SK-N-SH treated with all-trans-retinoic acid at 6 μM for 48 hours (cell line): ENCODE measurements at regions not wholly inside any gene's neighbourhood (a gene's known extent, or its start where the extent isn't known, plus 50 kb on each side); places are given as distances from the start of the nearest gene placed in this dataset.

ENCODE experiments used
- CSDC2 ChIP-seq: fragments of 250-450 bp; sonication (Bioruptor Pico); IDR thresholded peaks from 2 replicates; pipeline ENCODE4 v1.5.0; 2020; ENCODE audit warnings: mild to moderate bottlenecking, moderate library complexity
- ESRRG ChIP-seq: fragments of 250-450 bp; sonication (Bioruptor Pico); IDR thresholded peaks from 2 replicates; pipeline ENCODE4 v1.6.1; 2021; ENCODE audit warnings: mild to moderate bottlenecking
- ISL1 ChIP-seq: fragments of 250-450 bp; sonication (Bioruptor Pico); IDR thresholded peaks from 2 replicates; pipeline ENCODE4 v2.1.2; 2022; ENCODE audit warnings: mild to moderate bottlenecking, moderate library complexity
- TCF4 ChIP-seq: fragments of 250-450 bp; sonication (Bioruptor Pico); IDR thresholded peaks from 2 replicates; pipeline ENCODE4 v1.8.0; 2021; ENCODE audit warnings: mild to moderate bottlenecking, moderate library complexity, borderline replicate concordance
- TOX ChIP-seq: fragments of 250-450 bp; sonication (Bioruptor Pico); IDR thresholded peaks from 2 replicates; pipeline ENCODE4 v1.8.0; 2021; ENCODE audit warnings: mild to moderate bottlenecking, moderate library complexity, borderline replicate concordance
- ZC3H10 ChIP-seq: fragments of 250-450 bp; sonication (Bioruptor Pico); IDR thresholded peaks from 2 replicates; pipeline ENCODE4 v1.5.1; 2021; ENCODE audit warnings: mild to moderate bottlenecking, moderate library complexity
- ZFP3 ChIP-seq: fragments of 250-450 bp; sonication (Bioruptor Pico); IDR thresholded peaks from 2 replicates; pipeline ENCODE4 v1.5.0; 2020; ENCODE audit warnings: mild to moderate bottlenecking, moderate library complexity
- ZFP30 ChIP-seq: fragments of 450-650 bp; formaldehyde crosslinking; IDR thresholded peaks from 2 replicates; pipeline ENCODE4 v1.5.0; 2022; ENCODE audit warnings: mild to moderate bottlenecking, moderate library complexity
- ZNF8 ChIP-seq: fragments of 450-650 bp; formaldehyde crosslinking; IDR thresholded peaks from 2 replicates; pipeline ENCODE4 v1.5.0; 2020; ENCODE audit warnings: mild to moderate bottlenecking, moderate library complexity
- TF ChIP-seq, protein P1 (sequence below): fragments of 250-450 bp; sonication (Bioruptor Pico); IDR thresholded peaks from 2 replicates; pipeline ENCODE4 v1.8.0; 2020; ENCODE audit warnings: mild to moderate bottlenecking, moderate library complexity, borderline replicate concordance
- TF ChIP-seq, protein P2 (sequence below): fragments of 250-450 bp; sonication (Bioruptor Pico); IDR thresholded peaks from 2 replicates; pipeline ENCODE4 v1.5.1; 2021; ENCODE audit warnings: mild to moderate bottlenecking, moderate library complexity

DNA sequence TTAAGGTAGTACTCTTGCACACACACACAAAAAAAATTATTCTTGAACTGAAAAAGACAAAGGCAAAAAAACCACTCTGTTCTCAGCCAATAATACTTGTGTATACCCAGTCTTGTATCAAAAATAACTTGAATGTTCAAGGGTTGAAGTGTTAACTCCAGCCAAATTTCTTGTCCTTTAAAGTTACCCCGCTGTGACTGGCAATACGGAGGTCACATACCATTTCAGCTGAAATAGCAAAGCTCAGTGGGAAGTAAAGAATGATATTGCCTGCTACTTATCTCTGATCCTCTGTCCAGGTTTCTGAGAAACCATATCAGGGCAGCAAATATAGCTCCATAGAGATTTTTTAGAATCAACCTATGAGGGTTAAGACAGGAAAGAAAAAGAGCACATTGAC lies 167.4 kb downstream of the C12orf50 start:
- TF ChIP-seq ZNF8 (CRISPR knock-in tag) = no peak
- no peak for TF ChIP-seq ZFP3 (CRISPR knock-in tag)
- TF ChIP-seq ESRRG (CRISPR knock-in tag) = no peak
- TF ChIP-seq, protein P1, sequence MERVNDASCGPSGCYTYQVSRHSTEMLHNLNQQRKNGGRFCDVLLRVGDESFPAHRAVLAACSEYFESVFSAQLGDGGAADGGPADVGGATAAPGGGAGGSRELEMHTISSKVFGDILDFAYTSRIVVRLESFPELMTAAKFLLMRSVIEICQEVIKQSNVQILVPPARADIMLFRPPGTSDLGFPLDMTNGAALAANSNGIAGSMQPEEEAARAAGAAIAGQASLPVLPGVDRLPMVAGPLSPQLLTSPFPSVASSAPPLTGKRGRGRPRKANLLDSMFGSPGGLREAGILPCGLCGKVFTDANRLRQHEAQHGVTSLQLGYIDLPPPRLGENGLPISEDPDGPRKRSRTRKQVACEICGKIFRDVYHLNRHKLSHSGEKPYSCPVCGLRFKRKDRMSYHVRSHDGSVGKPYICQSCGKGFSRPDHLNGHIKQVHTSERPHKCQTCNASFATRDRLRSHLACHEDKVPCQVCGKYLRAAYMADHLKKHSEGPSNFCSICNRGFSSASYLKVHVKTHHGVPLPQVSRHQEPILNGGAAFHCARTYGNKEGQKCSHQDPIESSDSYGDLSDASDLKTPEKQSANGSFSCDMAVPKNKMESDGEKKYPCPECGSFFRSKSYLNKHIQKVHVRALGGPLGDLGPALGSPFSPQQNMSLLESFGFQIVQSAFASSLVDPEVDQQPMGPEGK = no peak
- no peak for TF ChIP-seq TCF4 (CRISPR knock-in tag)
- TF ChIP-seq TOX (CRISPR knock-in tag) = no peak
- no peak for TF ChIP-seq ISL1 (CRISPR knock-in tag)
- no peak for TF ChIP-seq ZFP30
- TF ChIP-seq ZC3H10 (CRISPR knock-in tag) = no peak
- TF ChIP-seq, protein P2, sequence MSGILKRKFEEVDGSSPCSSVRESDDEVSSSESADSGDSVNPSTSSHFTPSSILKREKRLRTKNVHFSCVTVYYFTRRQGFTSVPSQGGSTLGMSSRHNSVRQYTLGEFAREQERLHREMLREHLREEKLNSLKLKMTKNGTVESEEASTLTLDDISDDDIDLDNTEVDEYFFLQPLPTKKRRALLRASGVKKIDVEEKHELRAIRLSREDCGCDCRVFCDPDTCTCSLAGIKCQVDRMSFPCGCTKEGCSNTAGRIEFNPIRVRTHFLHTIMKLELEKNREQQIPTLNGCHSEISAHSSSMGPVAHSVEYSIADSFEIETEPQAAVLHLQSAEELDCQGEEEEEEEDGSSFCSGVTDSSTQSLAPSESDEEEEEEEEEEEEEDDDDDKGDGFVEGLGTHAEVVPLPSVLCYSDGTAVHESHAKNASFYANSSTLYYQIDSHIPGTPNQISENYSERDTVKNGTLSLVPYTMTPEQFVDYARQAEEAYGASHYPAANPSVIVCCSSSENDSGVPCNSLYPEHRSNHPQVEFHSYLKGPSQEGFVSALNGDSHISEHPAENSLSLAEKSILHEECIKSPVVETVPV (CRISPR knock-in tag) = no peak
- no peak for TF ChIP-seq CSDC2 (CRISPR knock-in tag)
